ENCODE measurements at regions not wholly inside any gene's neighbourhood (a gene's known extent, or its start where the extent isn't known, plus 50 kb on each side); places are given as distances from the start of the nearest gene placed in this dataset.
"Not testable (repeated sequence)": the region's sequence is repeated elsewhere in the genome, so short reads cannot be mapped to it uniquely, and the experiment has no call there.

- peak; percentile 55 for DNase-seq
Measured at GRCh38 chr12:92987362-92987761, 58.3 kb upstream of the EEA1 start.

GRCh38 chr12:92987846-92988621, 58.9 kb upstream of the EEA1 start:
- DNase-seq, result peak; percentile 4

GRCh38 chr12:92988622-92989130, 59.6 kb upstream of the EEA1 start:
- DNase-seq, result no peak

GRCh38 chr12:92989715-92990484, 60.8 kb upstream of the EEA1 start:
- no peak for DNase-seq

- DNase-seq, result no peak
Measured at GRCh38 chr12:92991134-92991533, 62.0 kb upstream of the EEA1 start.

- no peak for DNase-seq
Measured at GRCh38 chr12:92992041-92992440, 62.9 kb upstream of the EEA1 start.

GRCh38 chr12:92993259-92993658, 64.2 kb upstream of the EEA1 start:
- no peak for DNase-seq

- DNase-seq, result no peak
Measured at GRCh38 chr12:92995258-92995903, 66.3 kb upstream of the EEA1 start.

GRCh38 chr12:93000026-93000425, 70.9 kb upstream of the EEA1 start:
- no peak for DNase-seq

- DNase-seq, result no peak
Measured at GRCh38 chr12:93001407-93001806, 72.3 kb upstream of the EEA1 start.

- DNase-seq, result no peak
Measured at GRCh38 chr12:93002293-93003054, 73.4 kb upstream of the EEA1 start.

GRCh38 chr12:93003531-93004239, 74.6 kb upstream of the EEA1 start:
- DNase-seq, result no peak

- DNase-seq, result no peak
Measured at GRCh38 chr12:93005928-93006392, 76.9 kb upstream of the EEA1 start.

GRCh38 chr12:93006471-93007208, 77.5 kb upstream of the EEA1 start:
- no peak for DNase-seq

- no peak for DNase-seq
Measured at GRCh38 chr12:93007544-93007943, 78.4 kb upstream of the EEA1 start.

- DNase-seq, result no peak
Measured at GRCh38 chr12:93008044-93008778, 79.1 kb upstream of the EEA1 start.

- not testable (repeated sequence) for DNase-seq
Measured at GRCh38 chr12:93008880-93009279, 79.8 kb upstream of the EEA1 start.

- no peak for DNase-seq
Measured at GRCh38 chr12:93009533-93009932, 80.4 kb upstream of the EEA1 start.

GRCh38 chr12:93010461-93010860, 81.4 kb upstream of the EEA1 start:
- no peak for DNase-seq

- DNase-seq, result no peak
Measured at GRCh38 chr12:93011100-93011499, 82.0 kb upstream of the EEA1 start.

Data from CD4-positive, alpha-beta T cell treated with Interleukin-4 for 4 hours (primary cell).